Natural killer cell (primary cell): ENCODE measurements at regions not wholly inside any gene's neighbourhood (a gene's known extent, or its start where the extent isn't known, plus 50 kb on each side); places are given as distances from the start of the nearest gene placed in this dataset.

Experiments
- ATAC-seq, 3 donors: fragments of 150-1000 bp in 2 of 3; fragments of 200-7000 bp in 1 of 3; cut with Tn5 transposase; 1 replicate in 1 of 3; 2 replicates in 2 of 3; pipeline ENCODE4 v1.10.0; 2021; ENCODE audit warnings: mild to moderate bottlenecking in 2 of 3, moderate library complexity in 2 of 3
- DNase-seq, 2 donors: peaks; one replicate each; pipeline versions ENCODE4 v3.0.0 to v3.0.0-alpha.2; 2013 to 2021; ENCODE audit warnings: mixed read lengths in 1 of 2
- H3K27ac ChIP-seq: one replicate; pipeline ENCODE4 v1.5.1; 2013; ENCODE audit warnings: mild to moderate bottlenecking, low read length
- H3K27me3 ChIP-seq: one replicate; pipeline ENCODE4 v1.6.1; 2013; ENCODE audit warnings: low read length; ENCODE audit not compliant: control insufficient read depth, insufficient read depth
- H3K36me3 ChIP-seq: one replicate; pipeline ENCODE4 v1.6.1; 2013; ENCODE audit warnings: low read length; ENCODE audit not compliant: control insufficient read depth, insufficient read depth
- H3K4me1 ChIP-seq: one replicate; pipeline ENCODE4 v1.6.1; 2013; ENCODE audit warnings: low read length; ENCODE audit not compliant: control insufficient read depth, insufficient read depth
- H3K4me3 ChIP-seq: one replicate; pipeline ENCODE4 v1.5.1; 2013; ENCODE audit warnings: low read length
- H3K9me3 ChIP-seq: one replicate; pipeline ENCODE4 v1.6.1; 2013; ENCODE audit warnings: low read length; ENCODE audit not compliant: control insufficient read depth, insufficient read depth
- H3K27ac Mint-ChIP-seq, 2 donors: one replicate each; pipeline ENCODE4 v1.8.0; 2022; ENCODE audit warnings: mild to moderate bottlenecking in 2 of 2, mixed read lengths in 2 of 2, moderate library complexity in 1 of 2
- H3K27me3 Mint-ChIP-seq, 2 donors: one replicate each; pipeline ENCODE4 v1.8.0; 2022; ENCODE audit warnings: low read depth in 2 of 2, mixed read lengths in 2 of 2
- H3K36me3 Mint-ChIP-seq: one replicate; pipeline ENCODE4 v1.8.0; 2022; ENCODE audit warnings: mixed read lengths
- H3K4me1 Mint-ChIP-seq, 2 donors: one replicate each; pipeline ENCODE4 v1.8.0; 2022; ENCODE audit warnings: mixed read lengths in 2 of 2
- H3K4me3 Mint-ChIP-seq: one replicate; pipeline ENCODE4 v1.8.0; 2022; ENCODE audit warnings: mild to moderate bottlenecking, moderate library complexity, mixed read lengths
- H3K9me3 Mint-ChIP-seq, 2 donors: one replicate each; pipeline ENCODE4 v1.8.0; 2022; ENCODE audit warnings: mixed read lengths in 2 of 2
- CTCF ChIP-seq: fragments of 200-600 bp; IDR thresholded peaks from one replicate; pipeline ENCODE4 v1.8.0; 2022; ENCODE audit warnings: antibody characterized with exemption
- WGBS: methylation state at CpG from one replicate; pipeline ENCODE4 v1.1.7; 2013; ENCODE audit warnings: missing lambda C conversion rate; ENCODE audit not compliant: insufficient coverage; 5-methylcytosine and 5-hydroxymethylcytosine counted together
- intact Hi-C: fragments of 100-400 bp; cut with micrococcal nuclease; formaldehyde crosslinking; loops from one replicate; pipeline ENCODE4 v1.14.2; 2022

GRCh38 chr13:111033172-111034130, 81.7 kb upstream of the ARHGEF7 start:
- Histone ChIP-seq H3K27me3 (no peaks in the 10 kb centered on the region), H3K9me3 (no peaks in the 10 kb centered on the region), H3K4me1 (no peaks in the 10 kb centered on the region), H3K4me3 (no peak overlapping the region), H3K36me3 (no peaks in the 10 kb centered on the region), H3K27ac (no peak overlapping the region)
- H3K4me3 Mint-ChIP-seq: no peak overlapping the region
- intact Hi-C loops: no loop called here
- no peaks in the 10 kb centered on the region for H3K9me3 Mint-ChIP-seq
- no peaks in the 10 kb centered on the region for H3K4me1 Mint-ChIP-seq
- no peaks in the 10 kb centered on the region for H3K36me3 Mint-ChIP-seq
- WGBS: 75% methylated on average over 14 of the region's 16 CpGs
- ATAC-seq (no peak), DNase-seq (no peak)
- no peak for TF ChIP-seq CTCF
- H3K27ac Mint-ChIP-seq: no peak overlapping the region
- peaks cover 14 to 20% of the 10 kb centered on the region in 2 donors for H3K27me3 Mint-ChIP-seq

GRCh38 chr13:111031531-111031961, 83.6 kb upstream of the ARHGEF7 start:
- Histone ChIP-seq H3K36me3 (no peaks in the 10 kb centered on the region), H3K9me3 (no peaks in the 10 kb centered on the region), H3K4me1 (no peaks in the 10 kb centered on the region), H3K27ac (no peak overlapping the region), H3K4me3 (no peak overlapping the region), H3K27me3 (peaks cover 2% of the 10 kb centered on the region)
- TF ChIP-seq CTCF: no peak
- intact Hi-C loops: no loop called here
- DNase-seq (no peak), ATAC-seq (no peak)
- 81% methylated on average over 8 of the region's 8 CpGs for WGBS
- Mint-ChIP-seq H3K27me3 (peaks cover 19 to 25% of the 10 kb centered on the region in 2 donors), H3K4me1 (no peaks in the 10 kb centered on the region), H3K4me3 (no peak overlapping the region), H3K36me3 (no peaks in the 10 kb centered on the region), H3K9me3 (no peaks in the 10 kb centered on the region), H3K27ac (no peak overlapping the region)

- H3K4me1 ChIP-seq: no peaks in the 10 kb centered on the region
- no peaks in the 10 kb centered on the region for H3K36me3 ChIP-seq
- Mint-ChIP-seq H3K27me3 (peaks cover 17 to 19% of the 10 kb centered on the region in 2 donors), H3K36me3 (no peaks in the 10 kb centered on the region), H3K9me3 (no peaks in the 10 kb centered on the region), H3K27ac (no peak overlapping the region), H3K4me3 (no peak overlapping the region), H3K4me1 (no peaks in the 10 kb centered on the region)
- no peak overlapping the region for H3K27ac ChIP-seq
- TF ChIP-seq CTCF: no peak
- ATAC-seq (no peak), DNase-seq (no peak)
- intact Hi-C loops: no loop called here
- WGBS: 92% methylated on average over 29 of the region's 29 CpGs
- no peaks in the 10 kb centered on the region for H3K9me3 ChIP-seq
- H3K4me3 ChIP-seq: no peak overlapping the region
- peaks cover 2% of the 10 kb centered on the region for H3K27me3 ChIP-seq
Observed at GRCh38 chr13:111029957-111030609, 85.0 kb upstream of the ARHGEF7 start.
